GM12872 (cell line): ENCODE measurements at regions not wholly inside any gene's neighbourhood (a gene's known extent, or its start where the extent isn't known, plus 50 kb on each side); places are given as distances from the start of the nearest gene placed in this dataset.

Experiments used
- CTCF ChIP-seq: IDR thresholded peaks from 3 replicates; pipeline ENCODE4 v1.5.1; 2011; ENCODE audit warnings: low read depth, mild to moderate bottlenecking, low read length, moderate library complexity; ENCODE audit not compliant: insufficient read depth

GRCh38 chr12:19671695-19672094 is 232.4 kb downstream of the AEBP2 start:
- no peak for TF ChIP-seq CTCF

- no peak for TF ChIP-seq CTCF
Measured at GRCh38 chr12:19674437-19674836, 235.1 kb downstream of the AEBP2 start.

GRCh38 chr12:19675361-19675760 is 236.1 kb downstream of the AEBP2 start:
- no peak for TF ChIP-seq CTCF

- no peak for TF ChIP-seq CTCF
Measured at GRCh38 chr12:19681007-19681406, 241.7 kb downstream of the AEBP2 start.

GRCh38 chr12:19683178-19683927 is 244.1 kb downstream of the AEBP2 start:
- TF ChIP-seq CTCF, result no peak

GRCh38 chr12:19687371-19687770 is 248.1 kb downstream of the AEBP2 start:
- no peak for TF ChIP-seq CTCF

- no peak for TF ChIP-seq CTCF
Measured at GRCh38 chr12:19688532-19688931, 249.2 kb downstream of the AEBP2 start.
